ENCODE measurements at regions not wholly inside any gene's neighbourhood (a gene's known extent, or its start where the extent isn't known, plus 50 kb on each side); places are given as distances from the start of the nearest gene placed in this dataset.
"Not testable (repeated sequence)": the region's sequence is repeated elsewhere in the genome, so short reads cannot be mapped to it uniquely, and the experiment has no call there.

GRCh38 chr1:19024532-19024931 lies 68.1 kb upstream of the IFFO2 start:
- no peak for DNase-seq
- ATAC-seq = no peak

- ATAC-seq (no peak), DNase-seq (no peak)
These were observed 67.3 kb upstream of the IFFO2 start for GRCh38 chr1:19023787-19024186.

- no peak for ATAC-seq
- DNase-seq = no peak
These were observed 65.4 kb upstream of the IFFO2 start for GRCh38 chr1:19021845-19022244.

GRCh38 chr1:19019288-19019687 lies 62.8 kb upstream of the IFFO2 start:
- DNase-seq, ATAC-seq: not testable (repeated sequence)

GRCh38 chr1:19015476-19015875 lies 59.0 kb upstream of the IFFO2 start:
- DNase-seq (no peak), ATAC-seq (no peak)

GRCh38 chr1:19014765-19015164 lies 58.3 kb upstream of the IFFO2 start:
- no peak for ATAC-seq
- DNase-seq = no peak

- no peak for DNase-seq
- ATAC-seq = no peak
These were observed 57.5 kb upstream of the IFFO2 start for GRCh38 chr1:19013826-19014548.

GRCh38 chr1:19011845-19012231 lies 55.4 kb upstream of the IFFO2 start:
- no peak for ATAC-seq
- DNase-seq = no peak

GRCh38 chr1:19010995-19011844 lies 54.7 kb upstream of the IFFO2 start:
- ATAC-seq (peak; percentile 97), DNase-seq (peak; percentile 79)

GRCh38 chr1:19010503-19010902 lies 54.0 kb upstream of the IFFO2 start:
- ATAC-seq = no peak

GRCh38 chr1:19009882-19010321 lies 53.4 kb upstream of the IFFO2 start:
- DNase-seq (no peak), ATAC-seq (no peak)

More at GRCh38 chr1:19010503-19010902, 54.0 kb upstream of the IFFO2 start:
- no peak for DNase-seq

- DNase-seq (no peak), ATAC-seq (no peak)
These were observed 52.8 kb upstream of the IFFO2 start for GRCh38 chr1:19009126-19009881.

GRCh38 chr1:19007491-19008441 lies 51.3 kb upstream of the IFFO2 start:
- ATAC-seq (no peak), DNase-seq (no peak)

GRCh38 chr1:19006837-19007271 lies 50.4 kb upstream of the IFFO2 start:
- ATAC-seq = no peak
- DNase-seq = no peak

All from stimulated activated naive CD8-positive, alpha-beta T cell treated with anti-CD3 and anti-CD28 coated beads, Interleukin-15, Interleukin-2, amounts not matched to agents 100 U/mL and 50 U/mL, for 24 hours (primary cell).